TTC549 (cell line): ENCODE measurements at regions not wholly inside any gene's neighbourhood (a gene's known extent, or its start where the extent isn't known, plus 50 kb on each side); places are given as distances from the start of the nearest gene placed in this dataset.

Source experiments
- FAIRE-seq: peaks from 2 replicates; lab custom pipeline; 2012; peaks lifted over from hg19 to GRCh38; lab: Jason Lieb, UNC

GRCh38 chr6:90403489-90404381, 107.1 kb upstream of the BACH2 start:
- FAIRE-seq: no peak

DNA sequence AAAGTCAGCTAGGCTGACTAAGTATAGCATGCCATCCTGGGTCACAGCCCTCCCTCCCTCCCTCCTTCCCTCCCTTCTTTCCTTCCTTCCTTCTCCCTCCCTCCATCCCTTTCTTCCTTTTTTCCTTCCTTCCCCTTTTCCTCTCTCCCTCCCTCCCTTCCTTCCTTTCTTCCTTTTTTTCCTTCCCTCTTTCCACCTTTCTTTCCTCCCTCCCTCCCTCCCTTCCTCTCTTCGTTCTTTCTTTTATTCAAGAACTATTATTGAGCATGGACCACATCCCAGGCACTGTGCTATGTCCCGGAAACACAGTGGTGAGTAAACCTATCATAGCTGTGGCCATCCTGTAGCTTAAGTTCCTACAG, 106.2 kb upstream of the BACH2 start:
- no peak for FAIRE-seq

GRCh38 chr6:90401933-90402830, 105.5 kb upstream of the BACH2 start:
- no peak for FAIRE-seq

- FAIRE-seq: no peak
Measured at GRCh38 chr6:90399970-90400369, 103.3 kb upstream of the BACH2 start.

DNA sequence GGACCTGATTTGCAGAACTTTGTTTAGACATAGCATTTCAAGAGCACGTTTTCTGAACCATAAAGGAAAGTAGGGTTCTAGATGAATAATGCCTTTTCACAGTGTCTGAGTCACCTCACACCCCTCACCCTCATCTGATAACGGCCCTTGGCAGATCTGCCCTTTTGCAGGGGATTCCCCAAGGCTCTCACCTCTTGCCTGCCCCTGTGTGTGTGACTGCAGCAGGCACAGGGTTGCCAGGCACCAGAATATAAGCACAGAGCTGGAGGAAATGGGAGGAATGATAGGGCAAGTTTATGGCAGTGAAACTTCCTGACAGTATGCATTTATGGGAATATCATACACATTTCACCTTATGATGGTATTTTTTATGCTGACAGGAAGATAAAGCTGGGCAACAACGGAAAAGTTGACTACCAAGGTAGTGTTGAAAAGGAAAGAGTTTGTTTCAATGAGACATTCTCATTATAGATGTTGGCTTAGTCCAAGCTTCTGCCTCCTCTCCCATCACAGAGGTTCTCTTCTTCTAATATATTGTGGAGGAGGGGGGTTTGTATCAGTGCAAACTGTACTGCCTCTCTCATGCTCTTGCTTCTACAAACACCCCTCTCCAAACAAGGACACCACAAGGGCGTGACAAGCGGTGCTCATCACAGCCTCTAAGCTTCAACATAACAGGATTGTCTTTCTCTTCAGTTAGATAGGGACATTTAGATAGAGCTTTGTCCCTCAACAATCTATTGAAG, 101.5 kb upstream of the BACH2 start:
- no peak for FAIRE-seq

- FAIRE-seq: no peak
Measured at GRCh38 chr6:90397047-90397446, 100.4 kb upstream of the BACH2 start.

DNA sequence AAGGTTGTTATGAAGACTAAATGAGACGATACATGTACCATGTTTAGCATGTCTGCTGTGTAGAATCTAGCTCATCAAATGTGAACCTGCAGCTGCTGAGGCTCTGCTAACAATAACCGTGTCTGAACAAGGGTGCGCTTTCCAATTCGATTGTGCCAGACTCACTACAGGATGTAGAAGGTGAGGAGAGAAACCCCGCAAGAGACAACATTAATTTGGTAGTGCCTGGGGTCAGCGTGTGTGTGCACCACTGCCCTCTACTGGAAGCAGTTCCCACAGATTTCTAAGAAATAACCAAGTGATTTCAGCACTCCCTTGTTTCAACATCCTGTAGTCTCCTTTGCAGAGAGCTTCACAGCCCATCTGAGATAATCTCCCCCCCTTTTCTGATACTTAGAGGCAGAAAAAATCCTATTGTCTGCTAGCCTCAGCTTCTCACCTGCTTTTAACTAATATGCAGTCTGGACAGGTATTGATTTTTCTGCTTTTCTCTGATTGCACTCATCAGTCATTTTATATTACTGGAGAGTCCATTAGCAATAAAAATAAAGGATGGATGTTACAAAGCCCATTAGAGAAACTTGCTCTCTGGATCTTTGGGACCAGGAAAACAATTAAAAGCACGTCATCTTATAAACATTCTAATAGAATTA, 96.7 kb upstream of the BACH2 start:
- FAIRE-seq: no peak

- FAIRE-seq: peak; percentile 58
Measured at GRCh38 chr6:90390379-90390778, 93.7 kb upstream of the BACH2 start.

- no peak for FAIRE-seq
Measured at GRCh38 chr6:90388395-90388794, 91.8 kb upstream of the BACH2 start.

DNA sequence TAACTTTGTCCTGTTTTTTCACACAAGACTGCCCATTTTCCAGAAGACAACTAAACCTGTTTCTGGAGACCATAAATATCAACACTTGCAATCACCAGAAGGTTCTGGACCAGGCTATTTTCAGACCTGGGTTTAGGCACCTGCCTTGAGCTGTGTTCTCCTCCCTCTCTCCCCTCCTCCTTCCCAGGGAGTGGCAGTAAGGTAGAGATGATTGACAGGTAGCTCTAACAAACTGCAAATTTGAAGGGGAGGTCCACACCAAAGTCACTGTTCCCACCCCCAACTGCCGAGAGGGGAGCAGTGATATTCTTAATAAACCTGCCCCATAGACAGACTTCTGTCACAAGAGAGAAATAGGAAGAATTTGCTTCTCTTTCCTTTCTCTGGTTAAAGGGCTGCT, 91.2 kb upstream of the BACH2 start:
- no peak for FAIRE-seq

- no peak for FAIRE-seq
Measured at GRCh38 chr6:90387383-90387775, 90.7 kb upstream of the BACH2 start.

DNA sequence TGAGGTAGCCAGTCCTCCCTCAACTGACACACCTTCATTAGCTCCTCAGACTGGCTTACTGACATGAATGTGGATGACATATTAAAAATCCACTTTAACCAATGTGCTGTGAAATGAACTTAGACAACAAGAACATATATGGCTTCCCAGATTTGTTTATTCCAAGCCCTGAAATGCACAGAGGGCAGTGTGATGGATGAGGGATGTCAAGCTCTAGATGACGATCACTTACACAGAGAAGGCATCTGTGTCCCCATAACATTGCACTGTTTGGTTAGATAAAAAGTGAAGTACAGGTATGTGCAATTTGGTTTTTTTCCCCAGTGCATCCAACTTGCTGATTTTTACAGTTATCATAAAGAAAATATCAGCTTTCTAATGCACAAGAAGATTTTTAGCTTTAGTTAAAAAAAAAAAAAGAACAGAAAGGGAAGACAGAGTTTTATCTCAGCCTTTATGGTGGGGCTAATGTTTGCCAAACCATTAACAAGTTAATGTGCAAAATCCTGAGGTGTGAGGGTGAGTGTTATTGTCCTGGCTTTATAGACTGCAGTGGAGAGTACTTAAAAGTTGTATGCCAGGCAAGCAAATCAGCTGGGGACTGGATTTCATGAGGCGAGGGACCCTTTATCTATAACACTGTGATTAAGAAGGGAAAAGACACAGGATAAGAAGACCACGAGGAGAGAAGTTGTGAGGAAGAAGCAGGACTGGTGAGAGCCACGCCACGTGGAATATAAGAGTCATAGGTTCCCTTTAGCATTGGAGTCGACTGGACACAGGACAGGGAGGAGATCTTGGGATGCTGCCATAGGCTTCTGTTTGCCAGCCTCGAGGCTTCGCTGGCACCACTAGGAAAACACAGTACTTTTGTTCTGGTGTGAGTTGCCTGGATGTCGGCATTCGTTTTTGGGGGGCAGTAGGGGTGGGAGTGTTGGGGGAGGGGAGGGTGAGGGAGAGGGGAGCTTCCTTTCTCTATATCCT, 90.0 kb upstream of the BACH2 start:
- no peak for FAIRE-seq

DNA sequence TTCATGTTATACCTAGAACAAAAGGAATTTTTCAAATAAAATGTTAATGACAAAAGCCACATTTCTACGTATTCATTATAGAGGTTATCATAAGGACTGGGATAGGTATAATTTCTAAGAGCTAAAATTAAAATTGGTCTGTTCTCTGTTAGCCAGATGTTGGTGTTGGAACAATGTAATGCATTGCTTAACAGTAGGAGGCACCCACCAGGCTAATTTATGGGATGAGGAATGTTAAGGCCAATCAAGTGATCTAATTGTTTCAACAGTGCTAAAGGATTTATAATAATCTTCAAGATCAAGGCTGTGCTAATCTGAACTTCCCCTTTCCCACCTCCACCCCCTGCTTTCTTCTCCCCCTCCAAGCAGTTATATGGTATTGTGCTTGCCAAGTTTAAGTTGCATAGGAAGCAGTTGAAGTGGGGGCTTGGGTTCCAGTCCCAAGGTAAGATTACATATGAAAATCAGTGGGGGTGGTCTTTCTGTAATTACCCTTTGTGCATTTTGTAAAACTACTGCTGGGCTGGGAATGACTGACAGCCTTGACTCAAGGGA, 89.2 kb upstream of the BACH2 start:
- no peak for FAIRE-seq

DNA sequence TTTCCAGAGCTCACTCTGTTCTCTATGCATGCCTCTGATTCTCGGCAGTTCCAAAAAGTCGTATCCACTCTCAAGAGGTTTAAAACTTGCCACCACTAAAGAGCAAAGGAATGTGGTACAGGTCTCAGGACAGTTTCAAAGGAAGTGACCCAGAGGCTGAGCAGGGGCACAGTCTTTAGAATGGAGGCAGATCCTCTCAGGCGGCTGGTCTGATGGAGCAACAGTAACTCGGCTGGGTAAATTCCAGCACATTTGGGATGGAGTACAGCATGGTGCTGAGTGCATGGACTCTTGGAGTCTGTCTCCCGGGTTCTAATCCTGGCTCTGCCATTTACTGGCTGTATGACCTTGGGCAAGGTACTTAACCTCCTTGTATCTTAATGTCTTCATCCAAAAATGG, 88.1 kb upstream of the BACH2 start:
- FAIRE-seq: no peak

GRCh38 chr6:90383196-90383822, 86.7 kb upstream of the BACH2 start:
- no peak for FAIRE-seq

DNA sequence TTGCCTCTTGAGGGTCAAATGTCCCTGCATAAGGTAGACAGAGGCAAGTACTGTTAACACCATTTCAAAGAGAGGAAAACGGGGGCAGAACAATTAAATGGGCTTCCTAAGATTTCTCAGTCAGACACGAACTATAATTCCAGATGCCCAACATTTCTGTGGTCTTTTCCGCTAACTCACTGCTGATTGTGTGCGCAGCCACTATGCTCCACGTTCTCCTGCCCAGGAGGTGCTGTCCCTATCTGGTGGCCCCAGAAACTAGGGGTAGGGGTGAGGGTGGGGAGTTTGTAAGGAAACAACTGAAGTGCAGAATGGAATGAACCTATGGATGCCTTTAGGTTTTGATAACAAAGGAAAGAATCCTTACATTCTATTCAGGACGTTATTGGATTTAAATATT, 86.1 kb upstream of the BACH2 start:
- FAIRE-seq: no peak

DNA sequence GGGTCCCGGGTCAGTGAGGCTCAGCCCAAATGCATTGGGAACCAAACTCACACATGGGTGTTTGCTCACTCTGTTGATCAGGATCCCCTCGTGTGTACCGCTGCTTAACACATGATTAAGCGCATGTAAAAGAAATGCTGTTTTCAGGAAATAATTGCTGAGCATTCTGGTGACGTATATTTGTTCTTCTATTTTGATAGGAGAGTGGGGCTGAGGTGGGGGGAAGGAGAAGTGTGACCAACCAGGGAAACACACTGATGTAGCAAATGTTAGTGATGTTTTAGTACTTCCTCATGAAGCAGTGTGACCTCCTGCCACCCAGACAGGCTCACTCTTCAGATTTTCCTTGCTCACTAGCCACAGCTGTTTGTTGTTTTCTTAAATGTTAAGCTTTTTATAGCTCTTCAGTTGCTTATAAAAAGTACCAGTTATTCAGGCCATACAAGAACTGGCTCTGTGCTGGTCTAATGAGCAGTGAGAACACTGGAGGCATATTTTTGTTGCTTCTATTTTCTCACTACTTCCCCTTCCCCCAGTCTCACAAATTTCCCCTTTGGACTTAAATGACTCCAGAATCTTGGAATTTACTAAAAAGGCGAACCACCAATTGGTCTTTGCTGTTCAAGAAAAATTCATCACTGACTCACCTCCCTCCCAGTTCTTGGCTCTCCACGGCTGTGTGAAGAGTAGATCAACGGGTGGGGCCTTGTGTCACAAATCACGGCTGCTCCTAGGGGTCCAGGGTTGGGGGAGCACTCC, 79.2 kb upstream of the BACH2 start:
- no peak for FAIRE-seq

GRCh38 chr6:90374201-90374600, 77.6 kb upstream of the BACH2 start:
- no peak for FAIRE-seq

DNA sequence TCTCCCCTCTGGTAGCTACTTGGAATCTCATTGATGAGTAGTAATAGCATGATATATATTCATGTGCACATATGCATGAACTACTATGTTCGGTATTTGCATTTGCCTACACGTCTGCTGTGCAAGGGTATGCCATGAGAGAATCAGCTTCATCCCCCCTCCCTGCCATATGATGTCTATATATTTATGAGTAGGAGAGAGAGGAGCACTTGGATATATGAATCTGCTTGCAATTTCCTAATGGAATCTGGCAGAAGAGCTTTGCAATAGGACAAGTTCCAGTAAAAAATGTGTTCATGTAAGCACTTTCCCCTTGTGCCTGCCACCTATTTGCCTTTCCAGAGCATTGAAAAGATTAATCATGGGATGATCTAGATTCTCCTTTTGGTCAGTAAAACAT, 76.2 kb upstream of the BACH2 start:
- FAIRE-seq: no peak
